GM18951 (cell line): ENCODE measurements at regions not wholly inside any gene's neighbourhood (a gene's known extent, or its start where the extent isn't known, plus 50 kb on each side); places are given as distances from the start of the nearest gene placed in this dataset.

Experiments used
- POLR2A ChIP-seq: IDR thresholded peaks from 4 replicates; pipeline ENCODE4 v1.6.1; 2011; ENCODE audit warnings: mild to moderate bottlenecking; ENCODE audit not compliant: insufficient read length, insufficient read depth; ENCODE audit errors: extremely low read depth
- in situ Hi-C: fragments of 300-500 bp; cut with MboI; formaldehyde crosslinking; loops from one replicate; pipeline ENCODE4 v1.12.0; 2022; ENCODE audit warnings: low sequenced_read_pairs, mixed read lengths, inconsistent platforms; ENCODE audit not compliant: unreplicated experiment

DNA sequence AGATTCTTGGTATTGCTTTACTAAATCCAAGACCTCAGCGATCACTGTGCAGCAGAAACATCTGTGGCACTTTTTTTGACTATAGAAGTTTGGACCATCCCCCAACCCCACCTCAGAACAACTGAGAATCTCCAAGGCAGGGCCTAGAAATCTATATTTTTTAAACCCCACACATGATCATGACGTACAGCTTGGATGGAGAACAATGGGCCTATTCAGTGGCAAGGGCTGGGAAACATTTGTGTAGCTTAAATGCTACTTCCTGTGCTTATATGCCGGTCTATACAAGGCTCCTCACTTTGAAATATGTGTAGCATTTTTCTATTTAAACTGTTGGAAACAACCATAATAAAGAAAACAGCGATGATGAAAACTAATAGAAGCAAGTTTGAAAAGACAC lies 55.1 kb upstream of the SPRED1 start:
- TF ChIP-seq POLR2A, result no peak
- in situ Hi-C loops, result no loop called here

GRCh38 chr15:38201714-38202113 lies 50.9 kb upstream of the SPRED1 start:
- no peak for TF ChIP-seq POLR2A
- in situ Hi-C loops, result no loop called here

DNA sequence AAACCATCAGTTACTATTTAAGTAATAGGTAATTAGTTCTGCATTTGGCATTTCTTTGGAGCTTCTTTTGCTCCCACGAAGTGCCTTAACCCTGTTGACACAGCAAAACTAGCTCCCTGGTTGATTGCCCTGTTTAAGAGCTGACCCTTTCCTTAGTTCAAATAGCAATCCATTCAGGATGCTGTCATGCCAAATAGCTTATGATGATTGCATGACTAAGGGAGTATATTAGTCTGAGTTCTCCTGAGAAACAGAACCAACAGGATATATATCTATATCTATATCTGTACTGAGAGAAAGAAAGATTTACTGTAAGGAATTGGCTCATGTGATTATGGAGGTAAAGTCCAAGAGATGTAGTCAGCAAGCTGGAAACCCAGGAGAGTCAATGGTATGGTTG lies 50.3 kb upstream of the SPRED1 start:
- in situ Hi-C loops, result no loop called here
- TF ChIP-seq POLR2A, result no peak
